ENCODE measurements at regions not wholly inside any gene's neighbourhood (a gene's known extent, or its start where the extent isn't known, plus 50 kb on each side); places are given as distances from the start of the nearest gene placed in this dataset.

DNA sequence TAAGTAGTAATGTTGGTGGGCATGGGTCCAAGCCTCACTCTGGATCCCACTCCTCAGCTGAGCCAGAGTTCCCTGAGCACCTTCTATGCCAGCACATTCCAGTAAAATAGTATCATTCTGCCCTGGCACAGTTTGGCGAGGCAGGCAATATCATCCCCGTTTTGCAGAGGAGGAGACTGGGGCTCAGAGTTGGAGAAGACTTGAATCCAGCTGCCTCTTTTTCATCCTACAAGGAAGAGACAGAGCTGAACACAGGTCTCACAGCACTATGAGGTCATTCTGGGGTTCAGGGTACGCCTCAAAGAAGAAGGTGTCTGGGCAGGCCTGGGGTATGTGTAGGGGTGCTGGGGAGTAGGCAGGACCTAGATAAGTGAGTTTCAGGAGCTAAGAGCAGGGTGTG, 103.9 kb upstream of the STX18 start:
- TF ChIP-seq, protein P1, sequence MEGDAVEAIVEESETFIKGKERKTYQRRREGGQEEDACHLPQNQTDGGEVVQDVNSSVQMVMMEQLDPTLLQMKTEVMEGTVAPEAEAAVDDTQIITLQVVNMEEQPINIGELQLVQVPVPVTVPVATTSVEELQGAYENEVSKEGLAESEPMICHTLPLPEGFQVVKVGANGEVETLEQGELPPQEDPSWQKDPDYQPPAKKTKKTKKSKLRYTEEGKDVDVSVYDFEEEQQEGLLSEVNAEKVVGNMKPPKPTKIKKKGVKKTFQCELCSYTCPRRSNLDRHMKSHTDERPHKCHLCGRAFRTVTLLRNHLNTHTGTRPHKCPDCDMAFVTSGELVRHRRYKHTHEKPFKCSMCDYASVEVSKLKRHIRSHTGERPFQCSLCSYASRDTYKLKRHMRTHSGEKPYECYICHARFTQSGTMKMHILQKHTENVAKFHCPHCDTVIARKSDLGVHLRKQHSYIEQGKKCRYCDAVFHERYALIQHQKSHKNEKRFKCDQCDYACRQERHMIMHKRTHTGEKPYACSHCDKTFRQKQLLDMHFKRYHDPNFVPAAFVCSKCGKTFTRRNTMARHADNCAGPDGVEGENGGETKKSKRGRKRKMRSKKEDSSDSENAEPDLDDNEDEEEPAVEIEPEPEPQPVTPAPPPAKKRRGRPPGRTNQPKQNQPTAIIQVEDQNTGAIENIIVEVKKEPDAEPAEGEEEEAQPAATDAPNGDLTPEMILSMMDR (IDR thresholded peaks at IDR 0.05 in 2 of 3, conservative IDR thresholded peaks at IDR 0.05 in 1 of 3; ENCODE audit: borderline replicate concordance in 1 of 3, insufficient read depth in 1 of 3, low read depth in 2 of 3, low read length in 2 of 3) = no peak
- no peak for TF ChIP-seq SIN3A (IDR thresholded peaks at IDR 0.05; ENCODE audit: low read depth)
- TF ChIP-seq, protein P2, sequence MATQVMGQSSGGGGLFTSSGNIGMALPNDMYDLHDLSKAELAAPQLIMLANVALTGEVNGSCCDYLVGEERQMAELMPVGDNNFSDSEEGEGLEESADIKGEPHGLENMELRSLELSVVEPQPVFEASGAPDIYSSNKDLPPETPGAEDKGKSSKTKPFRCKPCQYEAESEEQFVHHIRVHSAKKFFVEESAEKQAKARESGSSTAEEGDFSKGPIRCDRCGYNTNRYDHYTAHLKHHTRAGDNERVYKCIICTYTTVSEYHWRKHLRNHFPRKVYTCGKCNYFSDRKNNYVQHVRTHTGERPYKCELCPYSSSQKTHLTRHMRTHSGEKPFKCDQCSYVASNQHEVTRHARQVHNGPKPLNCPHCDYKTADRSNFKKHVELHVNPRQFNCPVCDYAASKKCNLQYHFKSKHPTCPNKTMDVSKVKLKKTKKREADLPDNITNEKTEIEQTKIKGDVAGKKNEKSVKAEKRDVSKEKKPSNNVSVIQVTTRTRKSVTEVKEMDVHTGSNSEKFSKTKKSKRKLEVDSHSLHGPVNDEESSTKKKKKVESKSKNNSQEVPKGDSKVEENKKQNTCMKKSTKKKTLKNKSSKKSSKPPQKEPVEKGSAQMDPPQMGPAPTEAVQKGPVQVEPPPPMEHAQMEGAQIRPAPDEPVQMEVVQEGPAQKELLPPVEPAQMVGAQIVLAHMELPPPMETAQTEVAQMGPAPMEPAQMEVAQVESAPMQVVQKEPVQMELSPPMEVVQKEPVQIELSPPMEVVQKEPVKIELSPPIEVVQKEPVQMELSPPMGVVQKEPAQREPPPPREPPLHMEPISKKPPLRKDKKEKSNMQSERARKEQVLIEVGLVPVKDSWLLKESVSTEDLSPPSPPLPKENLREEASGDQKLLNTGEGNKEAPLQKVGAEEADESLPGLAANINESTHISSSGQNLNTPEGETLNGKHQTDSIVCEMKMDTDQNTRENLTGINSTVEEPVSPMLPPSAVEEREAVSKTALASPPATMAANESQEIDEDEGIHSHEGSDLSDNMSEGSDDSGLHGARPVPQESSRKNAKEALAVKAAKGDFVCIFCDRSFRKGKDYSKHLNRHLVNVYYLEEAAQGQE (IDR thresholded peaks at IDR 0.05; ENCODE audit: low read depth) = no peak
- no peak for TF ChIP-seq YY1 (IDR thresholded peaks at IDR 0.05; ENCODE audit: extremely low read depth, insufficient replicate concordance, low read depth, low read length)
